ENCODE measurements at regions not wholly inside any gene's neighbourhood (a gene's known extent, or its start where the extent isn't known, plus 50 kb on each side); places are given as distances from the start of the nearest gene placed in this dataset.

DNA sequence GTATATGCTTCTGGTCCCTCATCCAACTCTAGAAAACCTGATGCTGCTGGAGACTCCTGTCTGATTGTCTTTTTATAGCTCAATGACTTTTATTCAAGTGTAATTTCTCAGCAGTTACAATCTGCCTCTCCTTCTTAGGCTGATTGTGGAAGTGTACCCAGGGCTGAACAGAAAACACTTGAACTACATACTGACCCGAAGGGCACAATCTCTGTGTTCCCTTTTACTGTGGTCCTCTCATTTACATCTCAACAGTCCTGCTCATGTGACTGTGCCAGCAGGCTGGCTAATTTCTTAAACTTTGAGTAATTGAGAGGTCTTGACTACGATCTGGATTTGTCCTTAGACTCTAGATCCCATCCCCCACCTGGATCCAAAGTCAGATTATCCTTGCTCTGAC is 863.4 kb downstream of the PDHA2 start:
- TF ChIP-seq, protein P1, sequence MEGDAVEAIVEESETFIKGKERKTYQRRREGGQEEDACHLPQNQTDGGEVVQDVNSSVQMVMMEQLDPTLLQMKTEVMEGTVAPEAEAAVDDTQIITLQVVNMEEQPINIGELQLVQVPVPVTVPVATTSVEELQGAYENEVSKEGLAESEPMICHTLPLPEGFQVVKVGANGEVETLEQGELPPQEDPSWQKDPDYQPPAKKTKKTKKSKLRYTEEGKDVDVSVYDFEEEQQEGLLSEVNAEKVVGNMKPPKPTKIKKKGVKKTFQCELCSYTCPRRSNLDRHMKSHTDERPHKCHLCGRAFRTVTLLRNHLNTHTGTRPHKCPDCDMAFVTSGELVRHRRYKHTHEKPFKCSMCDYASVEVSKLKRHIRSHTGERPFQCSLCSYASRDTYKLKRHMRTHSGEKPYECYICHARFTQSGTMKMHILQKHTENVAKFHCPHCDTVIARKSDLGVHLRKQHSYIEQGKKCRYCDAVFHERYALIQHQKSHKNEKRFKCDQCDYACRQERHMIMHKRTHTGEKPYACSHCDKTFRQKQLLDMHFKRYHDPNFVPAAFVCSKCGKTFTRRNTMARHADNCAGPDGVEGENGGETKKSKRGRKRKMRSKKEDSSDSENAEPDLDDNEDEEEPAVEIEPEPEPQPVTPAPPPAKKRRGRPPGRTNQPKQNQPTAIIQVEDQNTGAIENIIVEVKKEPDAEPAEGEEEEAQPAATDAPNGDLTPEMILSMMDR (conservative IDR thresholded peaks at IDR 0.05; ENCODE audit: low read depth, low read length), result no peak
- no peak for TF ChIP-seq EZH2 (IDR thresholded peaks at IDR 0.05; ENCODE audit: borderline replicate concordance, low read depth, low read length, poor library complexity, severe bottlenecking)

Data from A673 (cell line).